Jurkat, Clone E6-1 (cell line): ENCODE measurements at regions not wholly inside any gene's neighbourhood (a gene's known extent, or its start where the extent isn't known, plus 50 kb on each side); places are given as distances from the start of the nearest gene placed in this dataset.

Source experiments
- DNase-seq: peaks from one replicate; pipeline ENCODE4 v3.0.0-alpha.2; 2011; ENCODE audit warnings: low read depth, low spot score
- H3K4me3 ChIP-seq: 2 replicates; pipeline ENCODE4 v1.5.1; 2011; ENCODE audit warnings: mild to moderate bottlenecking, low read length, control low read depth, moderate library complexity

- H3K4me3 ChIP-seq = no peak overlapping the region
- DNase-seq = no peak
Measured at GRCh38 chr12:124726596-124727263, 136.9 kb downstream of the SCARB1 start.

DNA sequence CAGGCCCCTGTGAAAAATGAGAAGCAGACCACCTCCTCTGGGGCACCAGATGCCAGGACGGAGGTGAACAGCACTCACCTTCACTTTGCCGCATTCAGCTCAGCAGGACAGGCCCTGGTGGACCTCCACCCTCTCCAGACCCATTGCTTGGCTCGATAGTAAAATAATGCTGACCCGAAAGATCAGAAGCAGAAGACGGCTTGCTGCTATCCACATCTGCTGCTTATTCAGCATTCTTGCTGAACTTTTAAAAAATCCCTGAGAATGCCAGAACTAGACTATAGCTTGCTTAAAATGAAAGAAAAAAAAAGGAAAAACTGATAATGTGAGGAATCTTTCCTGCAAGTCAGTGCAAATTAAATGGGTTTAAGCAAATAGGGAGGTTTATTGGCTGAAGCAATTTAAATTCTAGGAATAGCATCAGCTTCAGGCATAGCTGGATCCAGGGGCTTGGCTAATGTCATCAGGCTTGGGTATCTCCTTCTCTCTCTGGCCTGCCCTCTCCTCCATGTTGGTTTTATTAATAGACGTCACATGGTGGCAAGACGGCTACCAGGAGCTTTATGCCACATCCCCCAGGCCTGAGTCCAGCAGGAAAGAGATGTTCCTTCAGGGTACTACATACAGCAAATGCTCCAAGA is 137.9 kb downstream of the SCARB1 start:
- no peak overlapping the region for H3K4me3 ChIP-seq
- DNase-seq = no peak

GRCh38 chr12:124725099-124725498 is 138.6 kb downstream of the SCARB1 start:
- no peak overlapping the region for H3K4me3 ChIP-seq
- no peak for DNase-seq

DNA sequence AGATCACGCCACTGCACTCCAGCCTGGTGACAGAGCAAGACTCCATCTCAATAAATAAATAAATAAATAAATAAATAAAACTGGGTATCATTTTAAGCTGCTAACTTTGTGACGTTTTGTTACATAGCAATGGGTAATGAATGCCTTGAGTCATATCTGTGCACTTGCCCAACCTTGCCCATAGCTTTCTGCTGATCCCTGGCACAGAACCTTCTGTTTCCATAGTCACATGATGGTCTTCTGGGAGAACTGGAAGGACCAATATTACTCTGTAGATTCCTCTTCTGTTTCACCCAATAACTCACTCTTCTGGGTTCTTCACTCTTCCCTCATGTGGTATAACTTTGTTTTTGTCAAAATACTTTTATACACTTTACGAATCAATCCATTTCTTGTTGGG is 140.8 kb downstream of the SCARB1 start:
- no peak for DNase-seq
- H3K4me3 ChIP-seq = no peak overlapping the region

GRCh38 chr12:124721501-124722162 is 142.0 kb downstream of the SCARB1 start:
- DNase-seq = no peak
- no peak overlapping the region for H3K4me3 ChIP-seq

DNA sequence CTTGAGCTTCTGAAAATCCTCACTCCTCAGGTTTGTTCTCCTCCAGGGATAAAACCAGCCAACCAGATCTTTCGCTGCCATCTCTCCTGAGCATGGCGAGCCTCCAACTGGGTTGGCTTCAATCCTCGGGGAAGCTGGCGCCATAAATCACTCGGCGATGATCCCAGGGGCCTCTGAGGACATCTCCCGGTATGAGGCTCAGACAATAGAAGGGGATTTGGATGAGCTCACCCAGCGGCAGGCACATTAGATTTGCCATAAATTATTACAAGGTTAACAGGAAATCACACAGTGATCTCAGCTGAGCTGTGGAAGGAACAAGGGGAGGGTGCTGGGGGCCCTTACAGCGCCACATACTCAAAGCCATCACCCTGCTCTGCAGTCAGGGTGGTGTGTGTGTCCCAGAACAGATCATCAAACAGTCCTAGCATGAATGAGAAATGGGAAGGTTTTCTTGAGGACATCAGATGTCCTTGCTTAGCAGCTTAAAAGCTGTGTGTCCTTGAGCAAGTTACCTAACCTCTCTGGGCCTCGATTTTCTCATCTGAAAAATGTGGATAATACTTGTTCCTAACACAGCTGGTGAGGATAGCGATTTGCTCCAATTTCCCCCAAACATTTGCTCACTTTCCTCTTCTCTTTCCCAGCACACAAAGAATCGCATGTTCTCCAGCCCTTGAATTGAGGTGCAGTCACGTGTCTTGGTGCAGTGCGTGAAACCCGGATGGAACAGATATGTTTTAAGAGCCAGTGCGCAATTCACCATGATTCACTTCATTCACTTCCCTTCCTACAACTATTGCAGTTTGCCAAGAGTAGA is 142.8 kb downstream of the SCARB1 start:
- no peak overlapping the region for H3K4me3 ChIP-seq
- no peak for DNase-seq

GRCh38 chr12:124720004-124720680 is 143.5 kb downstream of the SCARB1 start:
- DNase-seq = no peak
- no peak overlapping the region for H3K4me3 ChIP-seq

- no peak overlapping the region for H3K4me3 ChIP-seq
- no peak for DNase-seq
Measured at GRCh38 chr12:124719231-124719630, 144.4 kb downstream of the SCARB1 start.

DNA sequence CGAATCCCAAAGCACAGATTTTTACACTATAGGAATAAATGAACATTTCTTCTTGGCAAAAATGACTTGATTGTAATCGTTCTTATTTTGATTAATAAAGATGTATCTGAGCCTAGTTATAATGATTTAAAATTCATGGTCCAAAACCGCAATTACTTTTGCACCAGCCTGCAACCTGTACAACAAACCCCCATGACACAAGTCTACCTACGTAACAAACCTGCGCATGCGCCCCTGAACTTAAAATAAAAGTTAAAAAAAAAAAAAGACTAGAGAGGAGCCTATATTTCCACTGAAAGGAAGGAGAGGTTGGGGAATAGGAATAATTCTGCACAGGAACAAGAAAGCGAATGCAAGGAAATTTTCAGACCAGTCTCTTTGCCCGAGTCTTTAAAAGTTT is 145.2 kb downstream of the SCARB1 start:
- no peak overlapping the region for H3K4me3 ChIP-seq
- DNase-seq = no peak

DNA sequence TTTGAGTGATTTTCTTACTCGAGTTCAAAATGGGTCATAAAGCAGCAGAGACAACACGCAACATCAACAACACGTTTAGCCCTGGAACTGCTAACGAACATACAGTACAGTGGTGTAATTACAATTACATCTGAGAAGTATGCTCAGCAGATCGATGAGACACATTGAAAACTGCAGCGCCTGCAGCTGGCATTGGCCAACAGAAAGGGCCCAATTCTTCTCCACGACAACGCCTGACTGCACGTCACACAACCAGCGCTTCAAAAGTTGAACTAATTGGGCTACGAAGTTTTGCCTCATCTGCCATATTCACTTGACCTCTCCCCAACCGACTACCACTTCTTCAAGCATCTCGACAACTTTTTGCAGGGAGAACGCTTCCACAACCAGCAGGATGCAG is 145.6 kb downstream of the SCARB1 start:
- no peak for DNase-seq
- H3K4me3 ChIP-seq = no peak overlapping the region

DNA sequence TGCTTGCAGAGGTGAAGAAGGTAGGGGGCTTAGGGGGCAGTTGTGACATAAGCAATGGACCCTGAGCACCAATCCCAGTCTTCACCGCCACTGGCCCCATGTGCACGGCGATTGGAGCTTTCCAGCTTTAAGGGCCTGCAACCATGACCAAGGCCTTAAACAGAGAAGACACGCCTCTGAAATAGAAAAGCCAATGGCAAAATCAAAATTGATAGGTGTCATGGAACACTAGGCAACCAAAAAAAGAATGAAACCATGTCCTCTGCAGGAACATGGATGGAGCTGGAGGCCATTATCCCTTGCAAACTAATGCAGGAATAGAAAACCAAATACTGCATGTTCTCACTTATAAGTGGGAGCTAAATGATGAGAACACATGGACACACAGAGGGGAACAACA is 146.3 kb downstream of the SCARB1 start:
- H3K4me3 ChIP-seq = no peak overlapping the region
- no peak for DNase-seq

DNA sequence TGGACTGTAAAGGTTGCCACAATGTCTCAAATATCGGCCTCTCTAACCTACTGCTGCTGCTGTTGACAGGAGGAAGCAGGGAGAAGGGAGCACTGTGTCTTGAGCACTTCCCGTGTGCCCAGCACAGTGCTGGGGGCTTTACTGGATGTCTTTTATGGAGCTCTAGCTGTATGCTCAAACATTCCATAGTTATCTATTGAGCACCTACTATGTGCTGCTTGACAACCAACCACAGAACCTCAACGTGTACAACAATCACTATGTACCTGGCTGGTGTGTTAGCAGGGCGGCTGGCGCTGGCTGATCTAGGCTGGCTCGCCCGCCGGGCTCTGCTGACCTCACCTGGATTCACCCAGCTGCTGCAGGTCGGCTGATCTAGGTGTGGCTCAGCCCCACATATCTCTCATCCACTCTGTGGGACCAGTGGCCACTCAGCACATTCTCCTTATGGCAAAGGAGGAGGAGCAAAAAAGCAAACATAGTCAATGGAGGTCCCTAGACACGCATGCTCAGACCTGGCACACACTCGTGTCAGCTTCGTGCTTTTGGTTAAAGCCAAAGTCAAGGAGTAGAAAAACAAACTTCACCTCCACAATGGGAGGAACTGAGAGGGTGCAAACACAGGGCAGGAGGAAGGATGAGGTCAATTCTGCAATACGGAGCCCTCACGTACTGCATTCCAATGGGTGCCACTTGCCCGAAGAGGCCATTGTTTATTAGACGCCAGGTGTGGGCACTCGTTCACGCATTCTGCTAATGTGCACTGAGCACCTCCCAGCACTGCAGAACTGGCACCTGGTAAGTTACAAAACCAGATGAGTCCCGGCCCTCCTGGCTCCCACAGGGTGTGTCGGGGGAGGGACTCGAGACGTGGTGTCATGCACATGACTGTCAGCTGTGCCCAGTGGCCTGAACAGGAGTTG is 147.2 kb downstream of the SCARB1 start:
- DNase-seq = no peak

GRCh38 chr12:124715121-124715990 is 147.9 kb upstream of the NCOR2 start:
- no peak overlapping the region for H3K4me3 ChIP-seq
- DNase-seq = no peak

More for the DNA sequence above, 147.2 kb downstream of the SCARB1 start:
- H3K4me3 ChIP-seq = no peak overlapping the region

DNA sequence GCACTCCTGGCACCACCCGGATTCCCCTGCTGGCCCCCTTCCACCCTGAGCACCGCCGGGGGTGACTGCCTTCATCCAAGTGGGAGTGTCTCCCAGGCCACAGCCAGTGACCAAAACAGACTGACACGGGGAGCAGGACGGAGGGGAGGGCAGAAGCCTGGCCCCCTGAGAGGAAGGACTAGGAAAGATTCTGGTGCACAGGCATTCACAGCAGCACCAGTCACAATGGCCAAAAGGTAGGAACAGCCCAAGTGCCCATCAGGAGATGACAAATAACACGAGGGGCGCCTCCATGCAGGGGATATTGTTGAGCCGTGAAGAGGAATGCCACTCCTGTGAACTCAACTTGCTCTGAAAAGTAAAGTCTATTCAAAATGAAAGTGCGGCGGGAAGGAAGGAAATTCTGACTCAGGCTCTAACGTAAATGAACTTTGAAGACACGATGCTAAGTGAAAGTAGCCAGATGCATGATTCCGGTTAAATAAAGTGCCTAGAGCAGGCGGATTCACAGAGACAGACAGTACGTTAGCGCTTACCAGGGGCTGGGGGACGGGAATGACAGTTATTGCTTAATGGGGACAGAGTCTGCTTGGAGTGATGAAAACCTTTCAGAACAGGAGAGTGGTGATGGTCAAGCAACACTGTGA is 146.1 kb upstream of the NCOR2 start:
- no peak overlapping the region for H3K4me3 ChIP-seq
- DNase-seq = peak; percentile 30

- no peak for DNase-seq
Measured at GRCh38 chr12:124713041-124713435, 145.6 kb upstream of the NCOR2 start.

GRCh38 chr12:124711344-124711743 is 143.9 kb upstream of the NCOR2 start:
- H3K4me3 ChIP-seq = no peak overlapping the region
- no peak for DNase-seq

More at GRCh38 chr12:124713041-124713435, 145.6 kb upstream of the NCOR2 start:
- H3K4me3 ChIP-seq = no peak overlapping the region
